GM23338 (cell line): ENCODE measurements at regions not wholly inside any gene's neighbourhood (a gene's known extent, or its start where the extent isn't known, plus 50 kb on each side); places are given as distances from the start of the nearest gene placed in this dataset.

ENCODE experiments used
- ATAC-seq: fragments of 200-7000 bp; cut with Tn5 transposase; 3 replicates; pipeline ENCODE4 v1.9.1; 2020
- DNase-seq: peaks from one replicate; pipeline ENCODE4 v3.0.0-alpha.2; 2015; ENCODE audit warnings: low spot score
- H2AFZ ChIP-seq: fragments of 200-600 bp; sonication (generic); 2 replicates; pipeline ENCODE4 v1.8.0; 2016; ENCODE audit warnings: antibody characterized with exemption, mild to moderate bottlenecking, moderate library complexity
- H3F3A ChIP-seq: fragments of 200-600 bp; sonication (generic); replicated peaks from 2 replicates; pipeline ENCODE4 v1.8.0; 2017; ENCODE audit warnings: antibody characterized with exemption, mixed run types, low read depth
- H3K27ac ChIP-seq: fragments of 200-600 bp; sonication (generic); 2 replicates; pipeline ENCODE4 v1.6.1; 2016; ENCODE audit warnings: low read depth
- H3K27me3 ChIP-seq: fragments of 200-600 bp; sonication (generic); 2 replicates; pipeline ENCODE4 v1.8.0; 2016; ENCODE audit warnings: mild to moderate bottlenecking, mixed run types, moderate library complexity; ENCODE audit not compliant: insufficient read depth
- H3K36me3 ChIP-seq: fragments of 200-600 bp; sonication (generic); 2 replicates; pipeline ENCODE4 v1.8.0; 2016; ENCODE audit warnings: mild to moderate bottlenecking; ENCODE audit not compliant: insufficient read depth
- H3K4me1 ChIP-seq: fragments of 200-600 bp; sonication (generic); 2 replicates; pipeline ENCODE4 v1.8.0; 2016; ENCODE audit warnings: mild to moderate bottlenecking, moderate library complexity; ENCODE audit not compliant: insufficient read depth
- H3K4me2 ChIP-seq: fragments of 200-600 bp; sonication (generic); 2 replicates; pipeline ENCODE4 v1.7.1; 2017; ENCODE audit warnings: mixed run types
- H3K4me3 ChIP-seq: fragments of 200-600 bp; sonication (generic); 2 replicates; pipeline ENCODE4 v1.6.1; 2016; ENCODE audit warnings: mixed run types
- H3K79me2 ChIP-seq: fragments of 200-600 bp; sonication (generic); replicated peaks from 2 replicates; pipeline ENCODE4 v1.8.0; 2017; ENCODE audit warnings: mild to moderate bottlenecking; ENCODE audit not compliant: insufficient read depth
- H3K9me2 ChIP-seq: fragments of 200-600 bp; sonication (generic); 2 replicates; pipeline ENCODE4 v1.8.0; 2017; ENCODE audit not compliant: insufficient read depth
- H4K20me1 ChIP-seq: fragments of 200-600 bp; sonication (generic); replicated peaks from 2 replicates; pipeline ENCODE4 v1.8.0; 2017; ENCODE audit warnings: mild to moderate bottlenecking; ENCODE audit not compliant: insufficient read depth
- H3K27ac Mint-ChIP-seq: 2 replicates; pipeline ENCODE4 v1.8.0; 2020; ENCODE audit warnings: inconsistent platforms, mild to moderate bottlenecking, moderate library complexity, mixed read lengths
- H3K27me3 Mint-ChIP-seq: 3 replicates; pipeline ENCODE4 v1.8.0; 2022; ENCODE audit warnings: low read depth, mild to moderate bottlenecking, moderate library complexity, mixed read lengths, inconsistent platforms; ENCODE audit not compliant: insufficient read depth, poor library complexity
- H3K36me3 Mint-ChIP-seq: 3 replicates; pipeline ENCODE4 v1.8.0; 2021; ENCODE audit warnings: low read depth, mild to moderate bottlenecking, inconsistent platforms, moderate library complexity, mixed read lengths
- H3K4me1 Mint-ChIP-seq: 3 replicates; pipeline ENCODE4 v1.8.0; 2020; ENCODE audit warnings: mild to moderate bottlenecking, inconsistent platforms, mixed read lengths
- H3K4me3 Mint-ChIP-seq: 3 replicates; pipeline ENCODE4 v1.8.0; 2021; ENCODE audit warnings: moderate library complexity, mild to moderate bottlenecking, inconsistent platforms, mixed read lengths
- H3K9me3 Mint-ChIP-seq: 3 replicates; pipeline ENCODE4 v1.8.0; 2020; ENCODE audit warnings: moderate library complexity, mild to moderate bottlenecking, inconsistent platforms, mixed read lengths
- NANOG ChIP-seq: IDR thresholded peaks from 2 replicates; pipeline ENCODE4 v1.6.1; 2016; ENCODE audit warnings: antibody characterized with exemption, borderline replicate concordance
- STAT1 ChIP-seq: IDR thresholded peaks from one replicate; pipeline ENCODE4 v1.6.1; 2016; ENCODE audit warnings: antibody characterized with exemption; ENCODE audit not compliant: unreplicated experiment
- TF ChIP-seq, protein P1 (sequence below): IDR thresholded peaks from 2 replicates; pipeline ENCODE4 v1.6.1; 2016; ENCODE audit warnings: antibody characterized with exemption
- TF ChIP-seq, protein P2 (sequence below): fragments of 250-450 bp; sonication (Bioruptor Pico); IDR thresholded peaks from 2 replicates; pipeline ENCODE4 v1.5.0; 2020; ENCODE audit warnings: mild to moderate bottlenecking, moderate library complexity
- TF ChIP-seq, protein P3 (sequence below): IDR thresholded peaks from one replicate; pipeline ENCODE4 v1.6.1; 2018; ENCODE audit warnings: antibody characterized with exemption; ENCODE audit not compliant: unreplicated experiment

DNA sequence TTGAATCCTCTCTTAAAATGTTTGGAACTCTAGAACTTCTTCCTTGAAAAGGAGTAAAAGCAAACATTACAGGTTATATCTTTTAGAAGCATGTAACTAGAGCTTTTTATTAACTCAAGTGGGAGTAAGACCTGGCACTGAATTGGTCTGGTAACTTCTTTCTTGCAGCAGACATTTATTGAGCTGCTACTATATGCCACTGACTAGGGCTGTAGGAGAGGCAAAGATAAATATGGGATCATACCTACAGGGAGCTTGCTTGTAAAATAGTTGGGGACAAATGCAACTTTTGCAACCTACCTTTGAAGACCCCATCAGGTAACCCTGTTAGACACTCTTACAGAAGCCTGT, 231.9 kb upstream of the TUT7 start:
- no peak for ATAC-seq
- no peaks in the 10 kb centered on the region for H3K27me3 ChIP-seq
- H3K4me2 ChIP-seq: no peak overlapping the region
- no peaks in the 10 kb centered on the region for H4K20me1 ChIP-seq
- Mint-ChIP-seq H3K4me3 (no peak overlapping the region), H3K9me3 (no peaks in the 10 kb centered on the region), H3K27me3 (peaks cover 4% of the 10 kb centered on the region), H3K27ac (no peak overlapping the region), H3K36me3 (no peaks in the 10 kb centered on the region), H3K4me1 (no peaks in the 10 kb centered on the region; the same call in 2 of the 3 replicates)
- H3K36me3 ChIP-seq: no peaks in the 10 kb centered on the region
- H3K27ac ChIP-seq: no peak overlapping the region
- TF ChIP-seq, protein P1, sequence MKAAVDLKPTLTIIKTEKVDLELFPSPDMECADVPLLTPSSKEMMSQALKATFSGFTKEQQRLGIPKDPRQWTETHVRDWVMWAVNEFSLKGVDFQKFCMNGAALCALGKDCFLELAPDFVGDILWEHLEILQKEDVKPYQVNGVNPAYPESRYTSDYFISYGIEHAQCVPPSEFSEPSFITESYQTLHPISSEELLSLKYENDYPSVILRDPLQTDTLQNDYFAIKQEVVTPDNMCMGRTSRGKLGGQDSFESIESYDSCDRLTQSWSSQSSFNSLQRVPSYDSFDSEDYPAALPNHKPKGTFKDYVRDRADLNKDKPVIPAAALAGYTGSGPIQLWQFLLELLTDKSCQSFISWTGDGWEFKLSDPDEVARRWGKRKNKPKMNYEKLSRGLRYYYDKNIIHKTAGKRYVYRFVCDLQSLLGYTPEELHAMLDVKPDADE: no peak
- no peak for TF ChIP-seq STAT1
- TF ChIP-seq, protein P2, sequence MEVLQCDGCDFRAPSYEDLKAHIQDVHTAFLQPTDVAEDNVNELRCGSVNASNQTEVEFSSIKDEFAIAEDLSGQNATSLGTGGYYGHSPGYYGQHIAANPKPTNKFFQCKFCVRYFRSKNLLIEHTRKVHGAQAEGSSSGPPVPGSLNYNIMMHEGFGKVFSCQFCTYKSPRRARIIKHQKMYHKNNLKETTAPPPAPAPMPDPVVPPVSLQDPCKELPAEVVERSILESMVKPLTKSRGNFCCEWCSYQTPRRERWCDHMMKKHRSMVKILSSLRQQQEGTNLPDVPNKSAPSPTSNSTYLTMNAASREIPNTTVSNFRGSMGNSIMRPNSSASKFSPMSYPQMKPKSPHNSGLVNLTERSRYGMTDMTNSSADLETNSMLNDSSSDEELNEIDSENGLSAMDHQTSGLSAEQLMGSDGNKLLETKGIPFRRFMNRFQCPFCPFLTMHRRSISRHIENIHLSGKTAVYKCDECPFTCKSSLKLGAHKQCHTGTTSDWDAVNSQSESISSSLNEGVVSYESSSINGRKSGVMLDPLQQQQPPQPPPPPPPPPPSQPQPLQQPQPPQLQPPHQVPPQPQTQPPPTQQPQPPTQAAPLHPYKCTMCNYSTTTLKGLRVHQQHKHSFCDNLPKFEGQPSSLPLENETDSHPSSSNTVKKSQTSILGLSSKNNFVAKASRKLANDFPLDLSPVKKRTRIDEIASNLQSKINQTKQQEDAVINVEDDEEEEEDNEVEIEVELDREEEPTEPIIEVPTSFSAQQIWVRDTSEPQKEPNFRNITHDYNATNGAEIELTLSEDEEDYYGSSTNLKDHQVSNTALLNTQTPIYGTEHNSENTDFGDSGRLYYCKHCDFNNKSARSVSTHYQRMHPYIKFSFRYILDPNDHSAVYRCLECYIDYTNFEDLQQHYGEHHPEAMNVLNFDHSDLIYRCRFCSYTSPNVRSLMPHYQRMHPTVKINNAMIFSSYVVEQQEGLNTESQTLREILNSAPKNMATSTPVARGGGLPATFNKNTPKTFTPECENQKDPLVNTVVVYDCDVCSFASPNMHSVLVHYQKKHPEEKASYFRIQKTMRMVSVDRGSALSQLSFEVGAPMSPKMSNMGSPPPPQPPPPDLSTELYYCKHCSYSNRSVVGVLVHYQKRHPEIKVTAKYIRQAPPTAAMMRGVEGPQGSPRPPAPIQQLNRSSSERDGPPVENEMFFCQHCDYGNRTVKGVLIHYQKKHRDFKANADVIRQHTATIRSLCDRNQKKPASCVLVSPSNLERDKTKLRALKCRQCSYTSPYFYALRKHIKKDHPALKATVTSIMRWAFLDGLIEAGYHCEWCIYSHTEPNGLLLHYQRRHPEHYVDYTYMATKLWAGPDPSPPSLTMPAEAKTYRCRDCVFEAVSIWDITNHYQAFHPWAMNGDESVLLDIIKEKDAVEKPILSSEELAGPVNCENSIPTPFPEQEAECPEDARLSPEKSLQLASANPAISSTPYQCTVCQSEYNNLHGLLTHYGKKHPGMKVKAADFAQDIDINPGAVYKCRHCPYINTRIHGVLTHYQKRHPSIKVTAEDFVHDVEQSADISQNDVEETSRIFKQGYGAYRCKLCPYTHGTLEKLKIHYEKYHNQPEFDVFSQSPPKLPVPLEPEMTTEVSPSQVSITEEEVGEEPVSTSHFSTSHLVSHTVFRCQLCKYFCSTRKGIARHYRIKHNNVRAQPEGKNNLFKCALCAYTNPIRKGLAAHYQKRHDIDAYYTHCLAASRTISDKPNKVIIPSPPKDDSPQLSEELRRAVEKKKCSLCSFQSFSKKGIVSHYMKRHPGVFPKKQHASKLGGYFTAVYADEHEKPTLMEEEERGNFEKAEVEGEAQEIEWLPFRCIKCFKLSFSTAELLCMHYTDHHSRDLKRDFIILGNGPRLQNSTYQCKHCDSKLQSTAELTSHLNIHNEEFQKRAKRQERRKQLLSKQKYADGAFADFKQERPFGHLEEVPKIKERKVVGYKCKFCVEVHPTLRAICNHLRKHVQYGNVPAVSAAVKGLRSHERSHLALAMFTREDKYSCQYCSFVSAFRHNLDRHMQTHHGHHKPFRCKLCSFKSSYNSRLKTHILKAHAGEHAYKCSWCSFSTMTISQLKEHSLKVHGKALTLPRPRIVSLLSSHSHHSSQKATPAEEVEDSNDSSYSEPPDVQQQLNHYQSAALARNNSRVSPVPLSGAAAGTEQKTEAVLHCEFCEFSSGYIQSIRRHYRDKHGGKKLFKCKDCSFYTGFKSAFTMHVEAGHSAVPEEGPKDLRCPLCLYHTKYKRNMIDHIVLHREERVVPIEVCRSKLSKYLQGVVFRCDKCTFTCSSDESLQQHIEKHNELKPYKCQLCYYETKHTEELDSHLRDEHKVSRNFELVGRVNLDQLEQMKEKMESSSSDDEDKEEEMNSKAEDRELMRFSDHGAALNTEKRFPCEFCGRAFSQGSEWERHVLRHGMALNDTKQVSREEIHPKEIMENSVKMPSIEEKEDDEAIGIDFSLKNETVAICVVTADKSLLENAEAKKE (CRISPR knock-in tag): no peak
- TF ChIP-seq, protein P3, sequence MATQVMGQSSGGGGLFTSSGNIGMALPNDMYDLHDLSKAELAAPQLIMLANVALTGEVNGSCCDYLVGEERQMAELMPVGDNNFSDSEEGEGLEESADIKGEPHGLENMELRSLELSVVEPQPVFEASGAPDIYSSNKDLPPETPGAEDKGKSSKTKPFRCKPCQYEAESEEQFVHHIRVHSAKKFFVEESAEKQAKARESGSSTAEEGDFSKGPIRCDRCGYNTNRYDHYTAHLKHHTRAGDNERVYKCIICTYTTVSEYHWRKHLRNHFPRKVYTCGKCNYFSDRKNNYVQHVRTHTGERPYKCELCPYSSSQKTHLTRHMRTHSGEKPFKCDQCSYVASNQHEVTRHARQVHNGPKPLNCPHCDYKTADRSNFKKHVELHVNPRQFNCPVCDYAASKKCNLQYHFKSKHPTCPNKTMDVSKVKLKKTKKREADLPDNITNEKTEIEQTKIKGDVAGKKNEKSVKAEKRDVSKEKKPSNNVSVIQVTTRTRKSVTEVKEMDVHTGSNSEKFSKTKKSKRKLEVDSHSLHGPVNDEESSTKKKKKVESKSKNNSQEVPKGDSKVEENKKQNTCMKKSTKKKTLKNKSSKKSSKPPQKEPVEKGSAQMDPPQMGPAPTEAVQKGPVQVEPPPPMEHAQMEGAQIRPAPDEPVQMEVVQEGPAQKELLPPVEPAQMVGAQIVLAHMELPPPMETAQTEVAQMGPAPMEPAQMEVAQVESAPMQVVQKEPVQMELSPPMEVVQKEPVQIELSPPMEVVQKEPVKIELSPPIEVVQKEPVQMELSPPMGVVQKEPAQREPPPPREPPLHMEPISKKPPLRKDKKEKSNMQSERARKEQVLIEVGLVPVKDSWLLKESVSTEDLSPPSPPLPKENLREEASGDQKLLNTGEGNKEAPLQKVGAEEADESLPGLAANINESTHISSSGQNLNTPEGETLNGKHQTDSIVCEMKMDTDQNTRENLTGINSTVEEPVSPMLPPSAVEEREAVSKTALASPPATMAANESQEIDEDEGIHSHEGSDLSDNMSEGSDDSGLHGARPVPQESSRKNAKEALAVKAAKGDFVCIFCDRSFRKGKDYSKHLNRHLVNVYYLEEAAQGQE: no peak
- TF ChIP-seq NANOG: no peak
- no peaks in the 10 kb centered on the region for H3K4me1 ChIP-seq
- no peak for DNase-seq
- no peaks in the 10 kb centered on the region for H3K79me2 ChIP-seq
- no peak overlapping the region for H3K4me3 ChIP-seq
- H3K9me2 ChIP-seq: peaks cover 3% of the 10 kb centered on the region; the same call in 1 of the 2 replicates
- no peak overlapping the region for H2AFZ ChIP-seq
- no peaks in the 10 kb centered on the region for H3F3A ChIP-seq
